ENCODE measurements at regions not wholly inside any gene's neighbourhood (a gene's known extent, or its start where the extent isn't known, plus 50 kb on each side); places are given as distances from the start of the nearest gene placed in this dataset.

- Histone ChIP-seq H3K27me3 (replicated peaks; ENCODE audit: control insufficient read depth, insufficient read depth, low read length) (no peaks in the 10 kb centered on the region), H3K9ac (ENCODE audit: low read length) (no peak overlapping the region), H3K9me3 (ENCODE audit: control insufficient read depth, low read length) (no peaks in the 10 kb centered on the region), H3K36me3 (ENCODE audit: control insufficient read depth, insufficient read depth, low read length, severe bottlenecking) (no peaks in the 10 kb centered on the region), H3K4me3 (ENCODE audit: low read length) (no peak overlapping the region), H3K4me1 (ENCODE audit: control insufficient read depth, insufficient read depth, low read length) (no peaks in the 10 kb centered on the region)
- DNase-seq (ENCODE audit: low read depth), result no peak
Observed at GRCh38 chr12:41762691-41763090, 382.0 kb downstream of the GXYLT1 start.

GRCh38 chr12:41745593-41745992 lies 399.1 kb downstream of the GXYLT1 start:
- Histone ChIP-seq H3K9ac (ENCODE audit: low read length) (no peak overlapping the region), H3K4me1 (ENCODE audit: control insufficient read depth, insufficient read depth, low read length) (no peaks in the 10 kb centered on the region), H3K36me3 (ENCODE audit: control insufficient read depth, insufficient read depth, low read length, severe bottlenecking) (no peaks in the 10 kb centered on the region), H3K4me3 (ENCODE audit: low read length) (no peak overlapping the region), H3K27me3 (replicated peaks; ENCODE audit: control insufficient read depth, insufficient read depth, low read length) (no peaks in the 10 kb centered on the region), H3K9me3 (ENCODE audit: control insufficient read depth, low read length) (peaks cover under 1% of the 10 kb centered on the region)
- DNase-seq (ENCODE audit: low read depth), result no peak

- no peaks in the 10 kb centered on the region for H3K4me1 ChIP-seq (ENCODE audit: control insufficient read depth, insufficient read depth, low read length)
- H3K36me3 ChIP-seq (ENCODE audit: control insufficient read depth, insufficient read depth, low read length, severe bottlenecking), result no peaks in the 10 kb centered on the region
- no peaks in the 10 kb centered on the region for H3K9me3 ChIP-seq (ENCODE audit: control insufficient read depth, low read length)
- no peak overlapping the region for H3K9ac ChIP-seq (ENCODE audit: low read length)
- no peak overlapping the region for H3K4me3 ChIP-seq (ENCODE audit: low read length)
- no peak for DNase-seq (ENCODE audit: low read depth)
- no peaks in the 10 kb centered on the region for H3K27me3 ChIP-seq (replicated peaks; ENCODE audit: control insufficient read depth, insufficient read depth, low read length)
Observed at GRCh38 chr12:41743835-41744234, 400.8 kb downstream of the GXYLT1 start.

GRCh38 chr12:41739066-41739465 lies 405.6 kb downstream of the GXYLT1 start:
- Histone ChIP-seq H3K36me3 (ENCODE audit: control insufficient read depth, insufficient read depth, low read length, severe bottlenecking) (no peaks in the 10 kb centered on the region), H3K9me3 (ENCODE audit: control insufficient read depth, low read length) (no peaks in the 10 kb centered on the region), H3K9ac (ENCODE audit: low read length) (no peak overlapping the region), H3K4me3 (ENCODE audit: low read length) (no peak overlapping the region), H3K4me1 (ENCODE audit: control insufficient read depth, insufficient read depth, low read length) (no peaks in the 10 kb centered on the region), H3K27me3 (replicated peaks; ENCODE audit: control insufficient read depth, insufficient read depth, low read length) (no peaks in the 10 kb centered on the region)
- DNase-seq (ENCODE audit: low read depth), result no peak

- Histone ChIP-seq H3K27me3 (replicated peaks; ENCODE audit: control insufficient read depth, insufficient read depth, low read length) (no peaks in the 10 kb centered on the region), H3K9ac (ENCODE audit: low read length) (no peak overlapping the region), H3K36me3 (ENCODE audit: control insufficient read depth, insufficient read depth, low read length, severe bottlenecking) (no peaks in the 10 kb centered on the region), H3K4me1 (ENCODE audit: control insufficient read depth, insufficient read depth, low read length) (no peaks in the 10 kb centered on the region), H3K4me3 (ENCODE audit: low read length) (no peak overlapping the region), H3K9me3 (ENCODE audit: control insufficient read depth, low read length) (no peaks in the 10 kb centered on the region)
- DNase-seq (ENCODE audit: low read depth), result no peak
Observed at GRCh38 chr12:41737423-41737822, 407.3 kb downstream of the GXYLT1 start.

GRCh38 chr12:41736436-41736835 lies 408.2 kb downstream of the GXYLT1 start:
- no peaks in the 10 kb centered on the region for H3K27me3 ChIP-seq (replicated peaks; ENCODE audit: control insufficient read depth, insufficient read depth, low read length)
- H3K4me3 ChIP-seq (ENCODE audit: low read length), result no peak overlapping the region
- H3K36me3 ChIP-seq (ENCODE audit: control insufficient read depth, insufficient read depth, low read length, severe bottlenecking), result no peaks in the 10 kb centered on the region
- H3K9ac ChIP-seq (ENCODE audit: low read length), result no peak overlapping the region
- no peak for DNase-seq (ENCODE audit: low read depth)
- no peaks in the 10 kb centered on the region for H3K4me1 ChIP-seq (ENCODE audit: control insufficient read depth, insufficient read depth, low read length)
- H3K9me3 ChIP-seq (ENCODE audit: control insufficient read depth, low read length), result no peaks in the 10 kb centered on the region

- H3K36me3 ChIP-seq (ENCODE audit: control insufficient read depth, insufficient read depth, low read length, severe bottlenecking), result no peaks in the 10 kb centered on the region
- DNase-seq (ENCODE audit: low read depth), result no peak
- H3K27me3 ChIP-seq (replicated peaks; ENCODE audit: control insufficient read depth, insufficient read depth, low read length), result no peaks in the 10 kb centered on the region
- no peak overlapping the region for H3K9ac ChIP-seq (ENCODE audit: low read length)
- H3K4me1 ChIP-seq (ENCODE audit: control insufficient read depth, insufficient read depth, low read length), result no peaks in the 10 kb centered on the region
- no peak overlapping the region for H3K4me3 ChIP-seq (ENCODE audit: low read length)
- H3K9me3 ChIP-seq (ENCODE audit: control insufficient read depth, low read length), result no peaks in the 10 kb centered on the region
Observed at GRCh38 chr12:41731691-41732090, 413.0 kb downstream of the GXYLT1 start.

- H3K4me1 ChIP-seq (ENCODE audit: control insufficient read depth, insufficient read depth, low read length), result no peaks in the 10 kb centered on the region
- H3K9ac ChIP-seq (ENCODE audit: low read length), result no peak overlapping the region
- H3K27me3 ChIP-seq (replicated peaks; ENCODE audit: control insufficient read depth, insufficient read depth, low read length), result no peaks in the 10 kb centered on the region
- H3K36me3 ChIP-seq (ENCODE audit: control insufficient read depth, insufficient read depth, low read length, severe bottlenecking), result no peaks in the 10 kb centered on the region
- DNase-seq (ENCODE audit: low read depth), result no peak
- no peak overlapping the region for H3K4me3 ChIP-seq (ENCODE audit: low read length)
- H3K9me3 ChIP-seq (ENCODE audit: control insufficient read depth, low read length), result no peaks in the 10 kb centered on the region
Observed at GRCh38 chr12:41731061-41731460, 413.6 kb downstream of the GXYLT1 start.

GRCh38 chr12:41724216-41724615 lies 420.5 kb downstream of the GXYLT1 start:
- Histone ChIP-seq H3K4me3 (ENCODE audit: low read length) (no peak overlapping the region), H3K9ac (ENCODE audit: low read length) (no peak overlapping the region), H3K9me3 (ENCODE audit: control insufficient read depth, low read length) (no peaks in the 10 kb centered on the region), H3K4me1 (ENCODE audit: control insufficient read depth, insufficient read depth, low read length) (no peaks in the 10 kb centered on the region), H3K36me3 (ENCODE audit: control insufficient read depth, insufficient read depth, low read length, severe bottlenecking) (no peaks in the 10 kb centered on the region), H3K27me3 (replicated peaks; ENCODE audit: control insufficient read depth, insufficient read depth, low read length) (no peaks in the 10 kb centered on the region)
- no peak for DNase-seq (ENCODE audit: low read depth)

- H3K36me3 ChIP-seq (ENCODE audit: control insufficient read depth, insufficient read depth, low read length, severe bottlenecking), result no peaks in the 10 kb centered on the region
- H3K9me3 ChIP-seq (ENCODE audit: control insufficient read depth, low read length), result no peaks in the 10 kb centered on the region
- H3K4me3 ChIP-seq (ENCODE audit: low read length), result no peak overlapping the region
- no peaks in the 10 kb centered on the region for H3K27me3 ChIP-seq (replicated peaks; ENCODE audit: control insufficient read depth, insufficient read depth, low read length)
- no peak for DNase-seq (ENCODE audit: low read depth)
- H3K4me1 ChIP-seq (ENCODE audit: control insufficient read depth, insufficient read depth, low read length), result no peaks in the 10 kb centered on the region
- no peak overlapping the region for H3K9ac ChIP-seq (ENCODE audit: low read length)
Observed at GRCh38 chr12:41719214-41719613, 425.5 kb downstream of the GXYLT1 start.

- Histone ChIP-seq H3K9ac (ENCODE audit: low read length) (no peak overlapping the region), H3K27me3 (replicated peaks; ENCODE audit: control insufficient read depth, insufficient read depth, low read length) (no peaks in the 10 kb centered on the region), H3K4me1 (ENCODE audit: control insufficient read depth, insufficient read depth, low read length) (no peaks in the 10 kb centered on the region), H3K4me3 (ENCODE audit: low read length) (no peak overlapping the region), H3K9me3 (ENCODE audit: control insufficient read depth, low read length) (no peaks in the 10 kb centered on the region), H3K36me3 (ENCODE audit: control insufficient read depth, insufficient read depth, low read length, severe bottlenecking) (no peaks in the 10 kb centered on the region)
- no peak for DNase-seq (ENCODE audit: low read depth)
Observed at GRCh38 chr12:41715256-41715655, 429.4 kb downstream of the GXYLT1 start.

- H3K36me3 ChIP-seq (ENCODE audit: control insufficient read depth, insufficient read depth, low read length, severe bottlenecking), result no peaks in the 10 kb centered on the region
- no peak overlapping the region for H3K4me3 ChIP-seq (ENCODE audit: low read length)
- H3K9me3 ChIP-seq (ENCODE audit: control insufficient read depth, low read length), result no peaks in the 10 kb centered on the region
- no peaks in the 10 kb centered on the region for H3K27me3 ChIP-seq (replicated peaks; ENCODE audit: control insufficient read depth, insufficient read depth, low read length)
- H3K4me1 ChIP-seq (ENCODE audit: control insufficient read depth, insufficient read depth, low read length), result no peaks in the 10 kb centered on the region
- no peak for DNase-seq (ENCODE audit: low read depth)
- no peak overlapping the region for H3K9ac ChIP-seq (ENCODE audit: low read length)
Observed at GRCh38 chr12:41709463-41710285, 435.0 kb downstream of the GXYLT1 start.

Measured in adipocyte (in vitro differentiated cells).